A549 (cell line): ENCODE measurements at regions not wholly inside any gene's neighbourhood (a gene's known extent, or its start where the extent isn't known, plus 50 kb on each side); places are given as distances from the start of the nearest gene placed in this dataset.

Source experiments
- ATAC-seq, 2 experiments: fragments of 200-7000 bp in 1 of 2; fragments of >200 bp in 1 of 2; cut with Nextera tagmentation in 1 of 2; cut with Tn5 transposase in 1 of 2; 3 replicates each; pipeline versions ENCODE4 v1.8.0 to v1.9.1; 2018 to 2020; ENCODE audit warnings: mild to moderate bottlenecking in 1 of 2, moderate library complexity in 1 of 2
- CTCF ChIA-PET: fragments of 300-600 bp; sonication (Branson Sonifier 250); formaldehyde crosslinking; extraction: SDS; loops from one replicate; lab custom pipeline; 2021; ENCODE audit warnings: antibody characterized with exemption, inconsistent platforms; lab: Yijun Ruan, JAX
- POLR2A ChIA-PET: fragments of 350-600 bp; formaldehyde crosslinking; extraction: SDS; loops from one replicate; lab custom pipeline; 2021; ENCODE audit warnings: antibody characterized with exemption, inconsistent platforms; lab: Yijun Ruan, JAX
- DNase-seq, 2 experiments: peaks; one replicate each; pipeline versions ENCODE4 v3.0.0 to v3.0.0-alpha.2; 2011 to 2016; ENCODE audit warnings: low read depth in 1 of 2, low spot score in 1 of 2
- FAIRE-seq: peaks from 2 replicates; lab custom pipeline; 2011; peaks lifted over from hg19 to GRCh38; lab: Jason Lieb, UNC
- H3K27ac ChIP-seq, 2 experiments: fragments of >200 bp; sonication (Bioruptor Twin); formaldehyde crosslinking; 3 replicates each; pipeline ENCODE4 v1.5.1; 2016 to 2017
- H3K4me1 ChIP-seq: fragments of >200 bp; sonication (Bioruptor Twin); formaldehyde crosslinking; 3 replicates; pipeline ENCODE4 v1.6.1; 2016
- H3K4me2 ChIP-seq: fragments of >200 bp; sonication (Bioruptor Twin); formaldehyde crosslinking; 3 replicates; pipeline ENCODE4 v1.6.1; 2016
- H3K4me3 ChIP-seq: fragments of >200 bp; sonication (Bioruptor Twin); formaldehyde crosslinking; 3 replicates; pipeline ENCODE4 v1.5.1; 2016
- H3K9me3 ChIP-seq: fragments of >200 bp; sonication (Bioruptor Twin); formaldehyde crosslinking; 3 replicates; pipeline ENCODE4 v1.6.1; 2016
- BHLHE40 ChIP-seq: IDR thresholded peaks from 2 replicates; pipeline ENCODE4 v1.6.1; 2012; ENCODE audit warnings: low read depth, low read length, inconsistent platforms
- CBX8 ChIP-seq: fragments of 200-600 bp; sonication (generic); IDR thresholded peaks from 2 replicates; pipeline ENCODE4 v1.6.1; 2016
- CEBPB ChIP-seq, 2 experiments: fragments of >200 bp in 1 of 2; sonication (Bioruptor Twin) in 1 of 2; formaldehyde crosslinking in 1 of 2; IDR thresholded peaks; 2 replicates each; pipeline ENCODE4 v1.6.1; 2012 to 2016
- EP300 ChIP-seq, 2 experiments: fragments of >200 bp; sonication (Bioruptor Twin); formaldehyde crosslinking; IDR thresholded peaks; 2 replicates in 1 of 2; 3 replicates in 1 of 2; pipeline ENCODE4 v1.6.1; 2016 to 2017
- FOSB ChIP-seq: fragments of 250-450 bp; sonication (Bioruptor Pico); IDR thresholded peaks from 2 replicates; pipeline ENCODE4 v1.5.0; 2020; ENCODE audit warnings: mild to moderate bottlenecking, moderate library complexity
- FOSL2 ChIP-seq, 2 experiments: fragments of 450-650 bp in 1 of 2; fragments of >200 bp in 1 of 2; sonication (Bioruptor Twin) in 1 of 2; formaldehyde crosslinking; IDR thresholded peaks; 2 replicates each; pipeline versions ENCODE4 v1.5.0 to v1.6.1; 2016 to 2020; ENCODE audit warnings: mild to moderate bottlenecking in 1 of 2, moderate library complexity in 1 of 2
- FOXS1 ChIP-seq: fragments of 250-450 bp; sonication (Bioruptor Pico); IDR thresholded peaks from 2 replicates; pipeline ENCODE4 v1.5.0; 2020; ENCODE audit warnings: mild to moderate bottlenecking, moderate library complexity
- GATA3 ChIP-seq: IDR thresholded peaks from 2 replicates; pipeline ENCODE4 v1.6.1; 2012; ENCODE audit warnings: borderline replicate concordance
- HDAC2 ChIP-seq: fragments of 200-600 bp; sonication (generic); IDR thresholded peaks from 2 replicates; pipeline ENCODE4 v1.6.1; 2016
- HMGXB4 ChIP-seq: fragments of 250-450 bp; sonication (Bioruptor Pico); IDR thresholded peaks from 2 replicates; pipeline ENCODE4 v1.5.0; 2021; ENCODE audit warnings: mild to moderate bottlenecking, moderate library complexity, borderline replicate concordance
- HOXB13 ChIP-seq: fragments of 250-450 bp; sonication (Bioruptor Pico); IDR thresholded peaks from 2 replicates; pipeline ENCODE4 v1.5.0; 2020; ENCODE audit warnings: low read depth, mild to moderate bottlenecking, moderate library complexity
- HOXB5 ChIP-seq: fragments of 250-450 bp; sonication (Bioruptor Pico); IDR thresholded peaks from 2 replicates; pipeline ENCODE4 v1.5.0; 2020; ENCODE audit warnings: mild to moderate bottlenecking, moderate library complexity
- JUN ChIP-seq, 2 experiments: fragments of >200 bp; sonication (Bioruptor Twin); formaldehyde crosslinking; IDR thresholded peaks; 2 replicates in 1 of 2; 3 replicates in 1 of 2; pipeline ENCODE4 v1.6.1; 2016 to 2017
- KDM1A ChIP-seq: fragments of 200-600 bp; sonication (generic); IDR thresholded peaks from 2 replicates; pipeline ENCODE4 v1.6.1; 2016; ENCODE audit warnings: low read depth, mild to moderate bottlenecking
- MAZ ChIP-seq: fragments of 150-350 bp; IDR thresholded peaks from 2 replicates; pipeline ENCODE4 v1.6.1; 2014; ENCODE audit warnings: antibody characterized with exemption, low read depth, low read length, borderline replicate concordance
- MYC ChIP-seq: IDR thresholded peaks from 2 replicates; pipeline ENCODE4 v1.6.1; 2012; ENCODE audit warnings: mild to moderate bottlenecking, inconsistent platforms, low read length, improper control_type of control experiment, borderline replicate concordance
- NFE2L2 ChIP-seq: fragments of 150-350 bp; conservative IDR thresholded peaks from 2 replicates; pipeline ENCODE4 v1.6.1; 2014; ENCODE audit warnings: low read length
- NPAS2 ChIP-seq: fragments of 250-450 bp; sonication (Bioruptor Pico); IDR thresholded peaks from 2 replicates; pipeline ENCODE4 v1.8.0; 2022; ENCODE audit warnings: mild to moderate bottlenecking, moderate library complexity, borderline replicate concordance
- NR3C1 ChIP-seq: fragments of >200 bp; sonication (Bioruptor Twin); formaldehyde crosslinking; IDR thresholded peaks from 3 replicates; pipeline ENCODE4 v1.6.1; 2017
- RAD21 ChIP-seq, 2 experiments: fragments of >200 bp in 1 of 2; sonication (Bioruptor Twin) in 1 of 2; formaldehyde crosslinking in 1 of 2; IDR thresholded peaks in 1 of 2; conservative IDR thresholded peaks in 1 of 2; 2 replicates in 1 of 2; 3 replicates in 1 of 2; pipeline ENCODE4 v1.6.1; 2012 to 2018; ENCODE audit warnings: inconsistent platforms in 1 of 2
- RCOR1 ChIP-seq: fragments of 150-350 bp; IDR thresholded peaks from 2 replicates; pipeline ENCODE4 v1.6.1; 2014; ENCODE audit warnings: antibody characterized with exemption, low read length, low read depth
- RFX5 ChIP-seq: fragments of 450-650 bp; IDR thresholded peaks from 2 replicates; pipeline ENCODE4 v1.7.1; 2014; ENCODE audit warnings: antibody characterized with exemption, mild to moderate bottlenecking, moderate library complexity
- WGBS: methylation state at CpG from one replicate; pipeline ENCODE4 v1.1.6; 2017; ENCODE audit errors: missing lambda C conversion rate; 5-methylcytosine and 5-hydroxymethylcytosine counted together
- TF ChIP-seq, protein P1 (sequence below): fragments of >200 bp; sonication (Bioruptor Twin); formaldehyde crosslinking; IDR thresholded peaks from 2 replicates; pipeline ENCODE4 v1.6.1; 2016
- TF ChIP-seq, protein P2 (sequence below): fragments of 250-450 bp; sonication (Bioruptor Pico); IDR thresholded peaks from 2 replicates; pipeline ENCODE4 v1.5.0; 2020; ENCODE audit warnings: low read depth, mild to moderate bottlenecking, moderate library complexity

DNA sequence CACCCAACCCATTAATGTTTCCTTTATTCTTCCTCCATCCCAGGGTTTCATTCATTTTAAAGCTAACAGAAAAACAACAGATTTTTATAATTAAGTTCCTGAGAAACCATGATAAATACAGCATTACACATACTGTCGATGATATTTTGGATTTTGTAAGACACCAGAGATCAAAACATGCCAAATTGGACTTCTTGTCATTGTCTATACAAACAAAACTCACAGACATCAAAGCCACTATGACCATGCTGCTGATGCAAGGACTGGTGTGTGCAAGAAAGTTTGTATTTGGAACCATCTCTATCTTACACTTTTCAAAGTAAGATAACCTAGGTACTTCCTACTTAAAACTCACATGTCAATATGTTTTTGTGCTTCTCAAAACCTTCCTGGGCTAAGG, 294.0 kb upstream of the UGT8 start:
- H3K4me1 ChIP-seq: no peaks in the 10 kb centered on the region
- TF ChIP-seq, protein P1, sequence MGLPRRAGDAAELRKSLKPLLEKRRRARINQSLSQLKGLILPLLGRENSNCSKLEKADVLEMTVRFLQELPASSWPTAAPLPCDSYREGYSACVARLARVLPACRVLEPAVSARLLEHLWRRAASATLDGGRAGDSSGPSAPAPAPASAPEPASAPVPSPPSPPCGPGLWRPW: no peak
- TF ChIP-seq RCOR1 (no peak), CBX8 (no peak), HOXB5 (CRISPR knock-in tag) (no peak), EP300 (IDR thresholded peaks at IDR 0.05) (no peak), NPAS2 (CRISPR knock-in tag) (no peak), HOXB13 (CRISPR knock-in tag) (no peak), FOSB (CRISPR knock-in tag) (no peak), JUN (IDR thresholded peaks at IDR 0.05) (no peak), NR3C1 (no peak), CEBPB (IDR thresholded peaks at IDR 0.05) (no peak)
- no peak for DNase-seq
- no peak for FAIRE-seq
- no peak overlapping the region for H3K27ac ChIP-seq
- no peak overlapping the region for H3K4me2 ChIP-seq
- WGBS: 4% methylated on average over 1 of the region's 1 CpG
- ATAC-seq: no peak
- no peak overlapping the region for H3K4me3 ChIP-seq
- CTCF ChIA-PET: no interaction called here
- H3K9me3 ChIP-seq: no peaks in the 10 kb centered on the region
- POLR2A ChIA-PET: no interaction called here

- no peaks in the 10 kb centered on the region for H3K9me3 ChIP-seq
- TF ChIP-seq, protein P2, sequence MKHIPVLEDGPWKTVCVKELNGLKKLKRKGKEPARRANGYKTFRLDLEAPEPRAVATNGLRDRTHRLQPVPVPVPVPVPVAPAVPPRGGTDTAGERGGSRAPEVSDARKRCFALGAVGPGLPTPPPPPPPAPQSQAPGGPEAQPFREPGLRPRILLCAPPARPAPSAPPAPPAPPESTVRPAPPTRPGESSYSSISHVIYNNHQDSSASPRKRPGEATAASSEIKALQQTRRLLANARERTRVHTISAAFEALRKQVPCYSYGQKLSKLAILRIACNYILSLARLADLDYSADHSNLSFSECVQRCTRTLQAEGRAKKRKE (CRISPR knock-in tag): no peak
- TF ChIP-seq RAD21 (conservative IDR thresholded peaks at IDR 0.05 in 1 of 2, IDR thresholded peaks at IDR 0.05 in 1 of 2): no peak
- no peak for TF ChIP-seq HDAC2
- no peak for TF ChIP-seq FOSL2 (IDR thresholded peaks at IDR 0.05)
- no peak for TF ChIP-seq FOSL2 (CRISPR knock-in tag; IDR thresholded peaks at IDR 0.05)
- TF ChIP-seq BHLHE40: no peak
- no peak for TF ChIP-seq HMGXB4 (CRISPR knock-in tag)
- TF ChIP-seq FOXS1 (CRISPR knock-in tag): no peak
- no peak for TF ChIP-seq GATA3
- no peak for TF ChIP-seq NPAS2 (CRISPR knock-in tag)
- no peak for TF ChIP-seq KDM1A
- TF ChIP-seq RFX5: no peak
- no peak for TF ChIP-seq NFE2L2
- no peak for TF ChIP-seq MAZ
- no peak for TF ChIP-seq MYC
- TF ChIP-seq, all 56 proteins: peak for 0
- no peaks in the 10 kb centered on the region for H3K4me1 ChIP-seq
- 38% methylated on average over 2 of the region's 2 CpGs for WGBS
- H3K4me3 ChIP-seq: no peak overlapping the region
- ChIA-PET CTCF (no interaction called here), POLR2A (no interaction called here)
- H3K27ac ChIP-seq: no peak overlapping the region
- no peak overlapping the region for H3K4me2 ChIP-seq
- ATAC-seq: no peak
- FAIRE-seq: no peak
- DNase-seq: no peak
These were observed 291.7 kb upstream of the UGT8 start for GRCh38 chr4:114306946-114307345.
